Calu3 (cell line): ENCODE measurements at regions not wholly inside any gene's neighbourhood (a gene's known extent, or its start where the extent isn't known, plus 50 kb on each side); places are given as distances from the start of the nearest gene placed in this dataset.
"Not testable (repeated sequence)": the region's sequence is repeated elsewhere in the genome, so short reads cannot be mapped to it uniquely, and the experiment has no call there.

Experiments used
- BruUV-seq: library from RNA; stranded (reverse); fragments of 400-500 nt; replicated peaks from 2 replicates; lab custom pipeline; 2021; lab: Mats Ljungman, UMichigan
- CTCF ChIA-PET: fragments of 300-600 bp; sonication (Branson Sonifier 250); formaldehyde crosslinking; loops from one replicate; lab custom pipeline; 2022; ENCODE audit warnings: antibody characterized with exemption; lab: Charles Lee
- DNase-seq: peaks from one replicate; pipeline ENCODE4 v3.0.0; 2022
- H3K27ac Mint-ChIP-seq: one replicate; pipeline ENCODE4 v1.8.0; 2022; ENCODE audit warnings: mixed read lengths; ENCODE audit not compliant: unreplicated experiment
- H3K27me3 Mint-ChIP-seq: one replicate; pipeline ENCODE4 v1.8.0; 2022; ENCODE audit warnings: mixed read lengths; ENCODE audit not compliant: unreplicated experiment
- H3K36me3 Mint-ChIP-seq: one replicate; pipeline ENCODE4 v1.8.0; 2022; ENCODE audit warnings: mild to moderate bottlenecking, moderate library complexity, mixed read lengths; ENCODE audit not compliant: insufficient read depth, unreplicated experiment
- H3K4me1 Mint-ChIP-seq: one replicate; pipeline ENCODE4 v1.8.0; 2022; ENCODE audit warnings: mild to moderate bottlenecking, low read depth, mixed read lengths; ENCODE audit not compliant: unreplicated experiment
- H3K4me3 Mint-ChIP-seq: one replicate; pipeline ENCODE4 v1.8.0; 2022; ENCODE audit warnings: mild to moderate bottlenecking, low read depth, moderate library complexity, mixed read lengths; ENCODE audit not compliant: unreplicated experiment
- H3K9me3 Mint-ChIP-seq: one replicate; pipeline ENCODE4 v1.8.0; 2022; ENCODE audit warnings: low read depth, mixed read lengths; ENCODE audit not compliant: unreplicated experiment
- intact Hi-C: fragments of 100-400 bp; cut with micrococcal nuclease; formaldehyde crosslinking; loops from one replicate; pipeline ENCODE4 v1.10.0; 2022; ENCODE audit not compliant: unreplicated experiment
- TF ChIP-seq, protein P1 (sequence below): fragments of 200-600 bp; IDR thresholded peaks from one replicate; pipeline ENCODE4 v1.8.0; 2022; ENCODE audit warnings: antibody characterized with exemption; ENCODE audit not compliant: unreplicated experiment

DNA sequence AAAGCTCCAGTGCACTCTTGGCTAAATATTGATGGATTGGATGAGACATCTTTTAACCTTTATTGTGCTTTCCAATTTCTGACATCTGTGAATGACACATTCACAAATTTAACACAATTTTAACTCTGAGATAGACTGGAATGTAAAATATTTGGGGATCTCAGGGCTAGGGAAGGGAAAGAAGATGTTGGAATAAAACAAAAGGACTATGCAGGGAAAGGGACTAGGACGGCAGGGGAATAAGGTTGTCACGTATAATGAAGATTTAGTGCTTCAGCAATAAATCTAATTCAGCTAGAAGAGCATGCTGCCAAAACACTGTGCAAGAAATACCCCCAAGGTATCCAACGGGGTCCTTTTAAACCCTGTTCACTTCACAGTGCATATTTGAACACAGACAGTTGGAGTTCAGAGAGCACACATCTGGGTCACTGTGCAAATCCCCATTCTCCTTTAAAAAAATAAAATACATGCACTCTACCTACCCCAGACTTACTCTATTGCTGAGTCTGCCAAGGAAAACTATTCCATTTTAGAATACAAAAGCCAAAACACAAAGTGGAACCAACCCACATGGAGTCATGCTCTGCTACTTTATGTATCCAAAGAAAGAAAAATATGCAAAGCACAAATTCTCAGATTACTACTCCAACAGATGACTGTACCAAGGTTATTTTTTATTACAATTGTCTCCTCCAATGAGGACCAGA, 151.0 kb upstream of the RSPO3 start:
- BruUV-seq: no TSS peak
- H3K27me3 Mint-ChIP-seq: no peaks in the 10 kb centered on the region
- CTCF ChIA-PET: interaction anchor here (0.5 kb wide), 1 partner anchor 1095 kb away, joined by 5 read pairs; no protein-coding TSS in a partner anchor
- intact Hi-C loops: no loop called here
- H3K9me3 Mint-ChIP-seq: no peaks in the 10 kb centered on the region
- no peaks in the 10 kb centered on the region for H3K36me3 Mint-ChIP-seq
- no peaks in the 10 kb centered on the region for H3K4me1 Mint-ChIP-seq
- TF ChIP-seq, protein P1, sequence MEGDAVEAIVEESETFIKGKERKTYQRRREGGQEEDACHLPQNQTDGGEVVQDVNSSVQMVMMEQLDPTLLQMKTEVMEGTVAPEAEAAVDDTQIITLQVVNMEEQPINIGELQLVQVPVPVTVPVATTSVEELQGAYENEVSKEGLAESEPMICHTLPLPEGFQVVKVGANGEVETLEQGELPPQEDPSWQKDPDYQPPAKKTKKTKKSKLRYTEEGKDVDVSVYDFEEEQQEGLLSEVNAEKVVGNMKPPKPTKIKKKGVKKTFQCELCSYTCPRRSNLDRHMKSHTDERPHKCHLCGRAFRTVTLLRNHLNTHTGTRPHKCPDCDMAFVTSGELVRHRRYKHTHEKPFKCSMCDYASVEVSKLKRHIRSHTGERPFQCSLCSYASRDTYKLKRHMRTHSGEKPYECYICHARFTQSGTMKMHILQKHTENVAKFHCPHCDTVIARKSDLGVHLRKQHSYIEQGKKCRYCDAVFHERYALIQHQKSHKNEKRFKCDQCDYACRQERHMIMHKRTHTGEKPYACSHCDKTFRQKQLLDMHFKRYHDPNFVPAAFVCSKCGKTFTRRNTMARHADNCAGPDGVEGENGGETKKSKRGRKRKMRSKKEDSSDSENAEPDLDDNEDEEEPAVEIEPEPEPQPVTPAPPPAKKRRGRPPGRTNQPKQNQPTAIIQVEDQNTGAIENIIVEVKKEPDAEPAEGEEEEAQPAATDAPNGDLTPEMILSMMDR: no peak
- no peak overlapping the region for H3K4me3 Mint-ChIP-seq
- DNase-seq: no peak
- no peak overlapping the region for H3K27ac Mint-ChIP-seq

DNA sequence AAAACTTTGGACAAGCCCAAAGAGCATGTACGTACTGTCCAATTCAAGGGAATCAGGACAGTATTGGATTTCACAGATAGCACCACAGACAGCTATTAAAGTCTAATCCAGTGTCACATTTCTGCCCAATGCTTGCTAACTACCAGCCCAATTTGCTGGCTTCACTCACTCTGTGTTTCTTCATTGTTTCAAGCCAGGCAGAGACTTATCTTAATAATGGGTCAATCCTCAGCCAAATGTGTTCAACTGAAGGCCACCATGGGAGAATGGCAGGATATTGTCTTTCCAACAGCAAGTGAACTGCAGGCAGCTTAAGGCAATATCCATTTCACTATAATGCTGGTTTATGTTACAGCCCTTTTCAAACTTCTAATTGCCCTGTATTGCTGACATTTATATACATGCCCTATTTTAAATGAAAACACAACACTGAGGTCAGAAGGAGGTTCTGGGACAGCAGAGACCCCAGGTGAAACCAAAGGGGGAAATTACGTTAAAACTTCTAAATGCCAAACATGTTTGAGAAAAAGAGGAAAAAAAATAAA, 142.1 kb upstream of the RSPO3 start:
- Mint-ChIP-seq H3K36me3 (no peaks in the 10 kb centered on the region), H3K4me1 (no peaks in the 10 kb centered on the region), H3K27me3 (no peaks in the 10 kb centered on the region), H3K27ac (no peak overlapping the region), H3K4me3 (no peak overlapping the region), H3K9me3 (no peaks in the 10 kb centered on the region)
- intact Hi-C loops: no loop called here
- BruUV-seq: no TSS peak
- CTCF ChIA-PET: no interaction called here
- TF ChIP-seq, protein P1: no peak
- DNase-seq: no peak

DNA sequence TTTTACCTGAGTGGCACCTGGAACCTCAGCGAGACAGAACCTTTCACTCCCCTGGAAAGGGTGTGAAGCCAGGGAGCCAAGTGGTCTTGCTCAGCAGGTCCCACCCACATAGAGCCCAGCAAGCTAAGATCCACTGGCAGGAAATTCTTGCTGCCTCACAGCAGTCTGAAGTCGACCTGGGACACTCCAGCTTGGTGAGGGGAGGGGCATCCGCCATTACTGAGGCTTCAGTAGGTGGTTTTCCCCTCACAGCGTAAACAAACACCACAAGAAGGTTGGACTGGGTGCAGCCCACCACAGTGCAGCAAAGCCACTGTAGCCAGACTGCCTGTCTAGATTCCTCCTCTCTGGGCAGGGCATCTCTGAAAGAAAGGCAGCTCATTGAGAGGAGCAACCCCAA, 134.7 kb upstream of the RSPO3 start:
- Mint-ChIP-seq H3K9me3 (no peaks in the 10 kb centered on the region), H3K27me3 (no peaks in the 10 kb centered on the region), H3K36me3 (no peaks in the 10 kb centered on the region), H3K27ac (no peak overlapping the region), H3K4me1 (no peaks in the 10 kb centered on the region), H3K4me3 (no peak overlapping the region)
- DNase-seq: no peak
- TF ChIP-seq, protein P1: no peak
- CTCF ChIA-PET: no interaction called here
- intact Hi-C loops: no loop called here
- no TSS peak for BruUV-seq

DNA sequence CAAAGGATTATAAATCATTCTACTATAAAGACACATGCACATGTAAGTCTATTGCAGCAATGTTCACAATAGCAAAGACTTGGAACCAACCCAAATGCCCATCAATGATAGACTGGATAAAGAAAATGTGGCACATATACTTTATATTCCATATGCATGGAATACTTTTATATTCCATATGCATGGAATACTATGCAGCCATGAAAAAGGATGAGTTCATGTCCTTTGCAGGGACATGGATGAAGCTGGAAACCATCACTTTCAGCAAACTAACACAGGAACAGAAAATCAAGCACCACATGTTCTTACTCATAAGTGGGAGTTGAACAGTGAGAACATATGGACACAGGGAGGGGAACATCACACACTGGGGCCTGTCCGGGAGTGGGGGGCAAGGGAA, 130.3 kb upstream of the RSPO3 start:
- intact Hi-C loops, H3K27me3 Mint-ChIP-seq, DNase-seq, CTCF ChIA-PET, H3K9me3 Mint-ChIP-seq, H3K4me3 Mint-ChIP-seq, H3K36me3 Mint-ChIP-seq, H3K27ac Mint-ChIP-seq, H3K4me1 Mint-ChIP-seq, BruUV-seq: not testable (repeated sequence)

DNA sequence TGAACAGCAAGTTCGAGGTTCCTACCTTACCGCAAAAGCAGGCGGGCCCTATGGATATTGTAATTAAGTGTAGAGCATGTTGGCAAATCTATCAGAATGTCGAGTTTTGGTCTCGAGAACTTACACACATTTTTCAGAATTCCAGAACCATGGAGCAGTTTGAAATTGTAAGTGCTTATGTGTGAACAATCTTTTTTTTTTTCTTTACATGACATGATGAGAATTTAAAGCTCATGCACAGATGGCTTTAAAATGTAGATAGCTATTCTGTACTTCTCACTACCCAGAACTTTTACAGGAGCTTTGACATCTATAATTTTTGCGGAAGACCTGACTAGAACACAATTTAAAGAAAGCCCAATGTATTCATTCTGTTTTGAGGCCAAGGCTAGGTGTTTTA, 117.8 kb upstream of the RSPO3 start:
- CTCF ChIA-PET: no interaction called here
- no peaks in the 10 kb centered on the region for H3K27me3 Mint-ChIP-seq
- no peak overlapping the region for H3K4me3 Mint-ChIP-seq
- H3K9me3 Mint-ChIP-seq: no peaks in the 10 kb centered on the region
- BruUV-seq: no TSS peak
- DNase-seq: no peak
- no peaks in the 10 kb centered on the region for H3K36me3 Mint-ChIP-seq
- intact Hi-C loops: no loop called here
- no peak overlapping the region for H3K27ac Mint-ChIP-seq
- H3K4me1 Mint-ChIP-seq: no peaks in the 10 kb centered on the region
- TF ChIP-seq, protein P1: no peak
